ENCODE measurements at regions not wholly inside any gene's neighbourhood (a gene's known extent, or its start where the extent isn't known, plus 50 kb on each side); places are given as distances from the start of the nearest gene placed in this dataset.
A peak's percentile ranks its signal among the peaks of the same experiment; 100 is the strongest.

GRCh38 chr17:77304746-77305473 lies 164.1 kb downstream of the SEC14L1 start (continued):
- TF ChIP-seq ZBTB14 (CRISPR knock-in tag; IDR thresholded peaks at IDR 0.05) (no peak), ZFY (CRISPR knock-in tag; IDR thresholded peaks at IDR 0.05) (no peak; the same call in 1 of the 2 replicates), ZBTB7A (CRISPR knock-in tag; IDR thresholded peaks at IDR 0.05) (no peak), ATF7-NPFF (CRISPR knock-in tag; IDR thresholded peaks at IDR 0.05; ENCODE audit: low read depth) (0 out of 2 replicates have a peak, but pooled peaks have one; percentile 43), ZNF543 (CRISPR knock-in tag; IDR thresholded peaks at IDR 0.05) (no peak), ZFP36 (IDR thresholded peaks at IDR 0.05; ENCODE audit: borderline replicate concordance, low read depth, low read length, partially characterized antibody) (no peak), HIC2 (CRISPR knock-in tag; IDR thresholded peaks at IDR 0.05; ENCODE audit: low read depth) (peak; percentile 91), CBX5 (CRISPR knock-in tag; IDR thresholded peaks at IDR 0.05; ENCODE audit: borderline replicate concordance) (peak; percentile 24; the same call in 1 of the 2 replicates), HMGXB4 (CRISPR knock-in tag; IDR thresholded peaks at IDR 0.05; ENCODE audit: borderline replicate concordance in 1 of 2, low read depth in 1 of 2) (peak in 1 of 2 experiments; percentile 54; a peak in 1 of 4 replicates), SRF (IDR thresholded peaks at IDR 0.05; ENCODE audit: low read depth, low read length) (no peak), MTF1 (CRISPR knock-in tag; IDR thresholded peaks at IDR 0.05) (no peak), SALL2 (CRISPR knock-in tag; IDR thresholded peaks at IDR 0.05) (0 out of 2 replicates have a peak, but pooled peaks have one; percentile 41), ZNF768 (CRISPR knock-in tag; IDR thresholded peaks at IDR 0.05) (peak; percentile 40; the same call in 1 of the 2 replicates), ZBTB44 (CRISPR knock-in tag; IDR thresholded peaks at IDR 0.05) (no peak), SALL1 (CRISPR knock-in tag; IDR thresholded peaks at IDR 0.05) (peak; percentile 80; the same call in 1 of the 2 replicates), PHF8 (CRISPR knock-in tag; IDR thresholded peaks at IDR 0.05) (no peak), ZNF253 (CRISPR knock-in tag; IDR thresholded peaks at IDR 0.05; ENCODE audit: borderline replicate concordance) (no peak), LBX2 (CRISPR knock-in tag; IDR thresholded peaks at IDR 0.05; ENCODE audit: borderline replicate concordance) (no peak), SPEN (CRISPR knock-in tag; IDR thresholded peaks at IDR 0.05; ENCODE audit: low read depth) (peak; percentile 77), TCF7L2 (IDR thresholded peaks at IDR 0.05; ENCODE audit: low read depth, low read length) (no peak), ARID2 (CRISPR knock-in tag; IDR thresholded peaks at IDR 0.05; ENCODE audit: borderline replicate concordance) (no peak)

All from HepG2 (cell line).